B cell (primary cell): ENCODE measurements at regions not wholly inside any gene's neighbourhood (a gene's known extent, or its start where the extent isn't known, plus 50 kb on each side); places are given as distances from the start of the nearest gene placed in this dataset.

Experiments
- ATAC-seq: fragments of 200-7000 bp; cut with Tn5 transposase; one replicate; pipeline ENCODE4 v1.10.0; 2021; ENCODE audit warnings: low read depth, mild to moderate bottlenecking, moderate number of reproducible peaks, moderate library complexity
- CTCF ChIA-PET: fragments of 350-600 bp; sonication (Branson Sonifier 250); formaldehyde crosslinking; loops from one replicate; lab custom pipeline; 2021; ENCODE audit warnings: antibody characterized with exemption, inconsistent platforms; lab: Charles Lee
- POLR2A ChIA-PET: fragments of 350-600 bp; sonication (Branson Sonifier 250); formaldehyde crosslinking; loops from one replicate; lab custom pipeline; 2021; ENCODE audit warnings: antibody characterized with exemption; lab: Charles Lee
- DNase-seq: peaks from one replicate; pipeline ENCODE4 v3.0.0; 2013
- H2AFZ ChIP-seq: 2 replicates; pipeline ENCODE4 v1.6.1; 2012; ENCODE audit warnings: mild to moderate bottlenecking, low read depth, low read length; ENCODE audit not compliant: insufficient read depth, poor library complexity, severe bottlenecking
- H3K27ac ChIP-seq, 2 donors: 1 replicate in 1 of 2; 2 replicates in 1 of 2; pipeline ENCODE4 v1.5.1; 2012 to 2013; ENCODE audit warnings: low read length in 2 of 2, mild to moderate bottlenecking in 2 of 2, moderate library complexity in 1 of 2
- H3K27me3 ChIP-seq, 4 experiments: fragments of 200-600 bp in 1 of 4; sonication (generic) in 1 of 4; replicated peaks in 1 of 4; 1 replicate in 2 of 4; 2 replicates in 2 of 4; pipeline versions ENCODE4 v1.6.1 to v1.7.0; 2013 to 2016; ENCODE audit warnings: low read length in 3 of 4, mild to moderate bottlenecking in 2 of 4, mixed read lengths in 1 of 4, moderate library complexity in 1 of 4; ENCODE audit not compliant: insufficient read depth in 4 of 4, control insufficient read depth in 3 of 4; ENCODE audit errors: control extremely low read depth in 1 of 4
- H3K36me3 ChIP-seq, 2 experiments: replicated peaks in 1 of 2; 1 replicate in 1 of 2; 2 replicates in 1 of 2; pipeline versions ENCODE4 v1.6.1 to v1.7.1; 2013; ENCODE audit warnings: low read length in 1 of 2; ENCODE audit not compliant: insufficient read depth in 2 of 2, control insufficient read depth in 1 of 2; ENCODE audit errors: control extremely low read depth in 1 of 2, extremely low read depth in 1 of 2
- H3K4me1 ChIP-seq, 2 donors: fragments of 200-600 bp in 1 of 2; sonication (generic) in 1 of 2; 1 replicate in 1 of 2; 2 replicates in 1 of 2; pipeline versions ENCODE4 v1.5.1 to v1.6.1; 2013 to 2017; ENCODE audit warnings: low read length in 2 of 2; ENCODE audit not compliant: control insufficient read depth in 2 of 2, insufficient read depth in 2 of 2
- H3K4me2 ChIP-seq: replicated peaks from 2 replicates; pipeline ENCODE3; 2012; ENCODE audit warnings: mild to moderate bottlenecking, low read depth, low read length; ENCODE audit not compliant: poor library complexity, severe bottlenecking
- H3K4me3 ChIP-seq, 5 experiments: fragments of 200-600 bp in 1 of 5; sonication (generic) in 1 of 5; 1 replicate in 3 of 5; 2 replicates in 2 of 5; pipeline versions ENCODE4 v1.5.1 to v1.7.0; 2011 to 2016; ENCODE audit warnings: low read length in 4 of 5, mild to moderate bottlenecking in 4 of 5, low read depth in 2 of 5, control low read depth in 1 of 5, moderate library complexity in 1 of 5; ENCODE audit not compliant: insufficient read depth in 1 of 5; ENCODE audit errors: control extremely low read depth in 1 of 5, extremely low read depth in 1 of 5
- H3K79me2 ChIP-seq: fragments of 200-600 bp; sonication (generic); one replicate; pipeline ENCODE4 v1.6.0; 2016; ENCODE audit warnings: low read length; ENCODE audit not compliant: control insufficient read depth, insufficient read depth
- H3K9ac ChIP-seq: fragments of 200-600 bp; sonication (generic); 2 replicates; pipeline ENCODE4 v1.6.1; 2017; ENCODE audit warnings: mild to moderate bottlenecking, low read length, moderate library complexity
- H3K9me3 ChIP-seq, 3 donors: one replicate each; pipeline versions ENCODE4 v1.6.1 to v1.7.1; 2013; ENCODE audit warnings: low read length in 2 of 3; ENCODE audit not compliant: control insufficient read depth in 2 of 3, insufficient read depth in 1 of 3; ENCODE audit errors: control extremely low read depth in 1 of 3
- H4K20me1 ChIP-seq: 2 replicates; pipeline ENCODE4 v1.6.0; 2012; ENCODE audit warnings: mild to moderate bottlenecking, low read length; ENCODE audit not compliant: insufficient read depth, control insufficient read depth, poor library complexity, severe bottlenecking
- H3K27ac Mint-ChIP-seq: one replicate; pipeline ENCODE4 v1.8.0; 2021; ENCODE audit warnings: mixed read lengths
- H3K27me3 Mint-ChIP-seq: one replicate; pipeline ENCODE4 v1.8.0; 2021; ENCODE audit warnings: mixed read lengths
- H3K4me1 Mint-ChIP-seq: one replicate; pipeline ENCODE4 v1.8.0; 2021; ENCODE audit warnings: mixed read lengths
- H3K4me3 Mint-ChIP-seq: one replicate; pipeline ENCODE4 v1.8.0; 2021; ENCODE audit warnings: mixed read lengths
- H3K9me3 Mint-ChIP-seq: one replicate; pipeline ENCODE4 v1.8.0; 2022; ENCODE audit warnings: mixed read lengths; ENCODE audit not compliant: insufficient read depth
- CTCF ChIP-seq: fragments of 200-600 bp; IDR thresholded peaks from one replicate; pipeline ENCODE4 v1.8.0; 2022; ENCODE audit warnings: antibody characterized with exemption, mild to moderate bottlenecking
- EZH2 ChIP-seq: IDR thresholded peaks from 2 replicates; pipeline ENCODE4 v1.6.1; 2012; ENCODE audit warnings: borderline replicate concordance, low read depth, mild to moderate bottlenecking, moderate library complexity, low read length; ENCODE audit not compliant: insufficient read depth, poor library complexity, severe bottlenecking
- WGBS: methylation state at CpG from one replicate; pipeline ENCODE4 v1.1.5; 2013; ENCODE audit warnings: missing lambda C conversion rate; ENCODE audit not compliant: insufficient coverage; 5-methylcytosine and 5-hydroxymethylcytosine counted together
- intact Hi-C: fragments of 100-400 bp; cut with micrococcal nuclease; formaldehyde crosslinking; loops from one replicate; pipeline ENCODE4 v1.10.0; 2022

GRCh38 chrX:25503826-25504225 lies 488.1 kb upstream of the ARX start:
- WGBS, result no CpG with 5 or more reads among the region's 3 CpGs
- no peak overlapping the region for H2AFZ ChIP-seq
- H3K27me3 ChIP-seq, result no peaks in the 10 kb centered on the region
- ChIA-PET POLR2A (no interaction called here), CTCF (no interaction called here)
- TF ChIP-seq CTCF (no peak), EZH2 (no peak)
- H3K4me1 Mint-ChIP-seq, result no peaks in the 10 kb centered on the region
- H3K27ac Mint-ChIP-seq, result no peak overlapping the region
- H3K4me3 ChIP-seq, result no peak overlapping the region
- no peak overlapping the region for H3K9ac ChIP-seq
- intact Hi-C loops, result no loop called here
- H3K4me3 Mint-ChIP-seq, result no peak overlapping the region
- H3K27me3 Mint-ChIP-seq, result no peaks in the 10 kb centered on the region
- H3K4me2 ChIP-seq, result no peak overlapping the region
- no peak overlapping the region for H3K27ac ChIP-seq
- no peaks in the 10 kb centered on the region for H3K36me3 ChIP-seq
- no peak for DNase-seq
- no peaks in the 10 kb centered on the region for H4K20me1 ChIP-seq
- H3K79me2 ChIP-seq, result no peaks in the 10 kb centered on the region
- no peaks in the 10 kb centered on the region for H3K9me3 ChIP-seq
- no peaks in the 10 kb centered on the region for H3K4me1 ChIP-seq
- no peak for ATAC-seq
- no peaks in the 10 kb centered on the region for H3K9me3 Mint-ChIP-seq

GRCh38 chrX:25507801-25508200 lies 492.0 kb upstream of the ARX start:
- intact Hi-C loops, result no loop called here
- Histone ChIP-seq H3K4me3 (no peak overlapping the region), H3K36me3 (no peaks in the 10 kb centered on the region), H4K20me1 (no peaks in the 10 kb centered on the region), H3K9me3 (no peaks in the 10 kb centered on the region), H3K4me1 (no peaks in the 10 kb centered on the region), H3K27me3 (no peaks in the 10 kb centered on the region), H3K79me2 (no peaks in the 10 kb centered on the region), H3K9ac (no peak overlapping the region), H3K27ac (no peak overlapping the region), H2AFZ (no peak overlapping the region), H3K4me2 (no peak overlapping the region)
- Mint-ChIP-seq H3K9me3 (no peaks in the 10 kb centered on the region), H3K4me1 (no peaks in the 10 kb centered on the region), H3K27ac (no peak overlapping the region), H3K27me3 (no peaks in the 10 kb centered on the region), H3K4me3 (no peak overlapping the region)
- WGBS, result no CpG with 5 or more reads among the region's 2 CpGs
- ATAC-seq, result no peak
- DNase-seq, result no peak
- TF ChIP-seq CTCF, result no peak
- TF ChIP-seq EZH2, result no peak
- ChIA-PET POLR2A (no interaction called here), CTCF (no interaction called here)
